Natural killer cell (primary cell): ENCODE measurements at regions not wholly inside any gene's neighbourhood (a gene's known extent, or its start where the extent isn't known, plus 50 kb on each side); places are given as distances from the start of the nearest gene placed in this dataset.

Experiments
- ATAC-seq, 3 donors: fragments of 150-1000 bp in 2 of 3; fragments of 200-7000 bp in 1 of 3; cut with Tn5 transposase; 1 replicate in 1 of 3; 2 replicates in 2 of 3; pipeline ENCODE4 v1.10.0; 2021; ENCODE audit warnings: mild to moderate bottlenecking in 2 of 3, moderate library complexity in 2 of 3
- DNase-seq, 2 donors: peaks; one replicate each; pipeline versions ENCODE4 v3.0.0 to v3.0.0-alpha.2; 2013 to 2021; ENCODE audit warnings: mixed read lengths in 1 of 2
- H3K27ac ChIP-seq: one replicate; pipeline ENCODE4 v1.5.1; 2013; ENCODE audit warnings: mild to moderate bottlenecking, low read length
- H3K27me3 ChIP-seq: one replicate; pipeline ENCODE4 v1.6.1; 2013; ENCODE audit warnings: low read length; ENCODE audit not compliant: control insufficient read depth, insufficient read depth
- H3K36me3 ChIP-seq: one replicate; pipeline ENCODE4 v1.6.1; 2013; ENCODE audit warnings: low read length; ENCODE audit not compliant: control insufficient read depth, insufficient read depth
- H3K4me1 ChIP-seq: one replicate; pipeline ENCODE4 v1.6.1; 2013; ENCODE audit warnings: low read length; ENCODE audit not compliant: control insufficient read depth, insufficient read depth
- H3K4me3 ChIP-seq: one replicate; pipeline ENCODE4 v1.5.1; 2013; ENCODE audit warnings: low read length
- H3K9me3 ChIP-seq: one replicate; pipeline ENCODE4 v1.6.1; 2013; ENCODE audit warnings: low read length; ENCODE audit not compliant: control insufficient read depth, insufficient read depth
- H3K27ac Mint-ChIP-seq, 2 donors: one replicate each; pipeline ENCODE4 v1.8.0; 2022; ENCODE audit warnings: mild to moderate bottlenecking in 2 of 2, mixed read lengths in 2 of 2, moderate library complexity in 1 of 2
- H3K27me3 Mint-ChIP-seq, 2 donors: one replicate each; pipeline ENCODE4 v1.8.0; 2022; ENCODE audit warnings: low read depth in 2 of 2, mixed read lengths in 2 of 2
- H3K36me3 Mint-ChIP-seq: one replicate; pipeline ENCODE4 v1.8.0; 2022; ENCODE audit warnings: mixed read lengths
- H3K4me1 Mint-ChIP-seq, 2 donors: one replicate each; pipeline ENCODE4 v1.8.0; 2022; ENCODE audit warnings: mixed read lengths in 2 of 2
- H3K4me3 Mint-ChIP-seq: one replicate; pipeline ENCODE4 v1.8.0; 2022; ENCODE audit warnings: mild to moderate bottlenecking, moderate library complexity, mixed read lengths
- H3K9me3 Mint-ChIP-seq, 2 donors: one replicate each; pipeline ENCODE4 v1.8.0; 2022; ENCODE audit warnings: mixed read lengths in 2 of 2
- WGBS: methylation state at CpG from one replicate; pipeline ENCODE4 v1.1.7; 2013; ENCODE audit warnings: missing lambda C conversion rate; ENCODE audit not compliant: insufficient coverage; 5-methylcytosine and 5-hydroxymethylcytosine counted together
- intact Hi-C: fragments of 100-400 bp; cut with micrococcal nuclease; formaldehyde crosslinking; loops from one replicate; pipeline ENCODE4 v1.14.2; 2022
- TF ChIP-seq, protein P1 (sequence below): fragments of 200-600 bp; IDR thresholded peaks from one replicate; pipeline ENCODE4 v1.8.0; 2022; ENCODE audit warnings: antibody characterized with exemption

DNA sequence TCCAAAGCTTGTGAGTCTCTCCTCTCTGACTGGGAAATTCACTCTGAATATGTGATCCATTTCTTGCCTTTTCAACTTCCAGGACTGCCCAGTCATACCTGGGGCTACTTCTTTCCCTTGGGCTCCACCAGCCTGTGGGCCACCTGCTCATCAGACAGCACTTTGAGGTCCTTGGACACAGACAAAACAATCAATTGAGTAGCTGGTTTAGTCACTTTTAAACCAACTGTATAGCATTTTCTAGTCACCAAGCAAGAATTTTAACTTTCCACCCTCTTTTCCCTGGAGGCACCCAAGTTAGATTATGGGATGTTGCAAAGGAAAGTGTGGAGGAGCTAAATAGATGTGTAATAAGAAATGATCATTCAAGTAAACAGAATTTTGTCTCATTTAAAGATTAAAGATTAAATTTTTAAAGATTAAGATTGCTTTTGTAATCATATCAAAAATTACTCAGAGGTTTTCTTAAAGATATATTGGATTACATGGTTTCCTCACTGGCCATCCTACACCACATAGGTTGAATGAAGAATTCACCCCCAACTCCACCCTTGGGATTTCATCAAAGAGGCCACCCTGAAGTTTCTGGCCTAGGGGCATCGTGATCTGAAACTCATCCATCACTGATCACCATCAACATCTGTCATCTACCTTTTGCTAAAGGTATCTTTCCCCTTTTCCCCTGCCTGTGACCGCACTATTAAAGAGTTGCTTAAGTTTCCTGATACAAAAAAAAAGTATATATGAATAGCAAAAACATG, 219.2 kb upstream of the NR5A2 start:
- Mint-ChIP-seq H3K4me3 (no peak overlapping the region), H3K9me3 (no peaks in the 10 kb centered on the region), H3K27ac (no peak overlapping the region), H3K27me3 (peaks cover 0 to 20% of the 10 kb centered on the region in 2 donors), H3K36me3 (no peaks in the 10 kb centered on the region), H3K4me1 (no peaks in the 10 kb centered on the region)
- Histone ChIP-seq H3K9me3 (no peaks in the 10 kb centered on the region), H3K36me3 (no peaks in the 10 kb centered on the region), H3K4me3 (no peak overlapping the region), H3K27me3 (no peaks in the 10 kb centered on the region), H3K27ac (no peak overlapping the region), H3K4me1 (no peaks in the 10 kb centered on the region)
- WGBS, result 88% methylated on average over 1 of the region's 2 CpGs
- intact Hi-C loops, result no loop called here
- no peak for ATAC-seq
- DNase-seq, result no peak
- TF ChIP-seq, protein P1, sequence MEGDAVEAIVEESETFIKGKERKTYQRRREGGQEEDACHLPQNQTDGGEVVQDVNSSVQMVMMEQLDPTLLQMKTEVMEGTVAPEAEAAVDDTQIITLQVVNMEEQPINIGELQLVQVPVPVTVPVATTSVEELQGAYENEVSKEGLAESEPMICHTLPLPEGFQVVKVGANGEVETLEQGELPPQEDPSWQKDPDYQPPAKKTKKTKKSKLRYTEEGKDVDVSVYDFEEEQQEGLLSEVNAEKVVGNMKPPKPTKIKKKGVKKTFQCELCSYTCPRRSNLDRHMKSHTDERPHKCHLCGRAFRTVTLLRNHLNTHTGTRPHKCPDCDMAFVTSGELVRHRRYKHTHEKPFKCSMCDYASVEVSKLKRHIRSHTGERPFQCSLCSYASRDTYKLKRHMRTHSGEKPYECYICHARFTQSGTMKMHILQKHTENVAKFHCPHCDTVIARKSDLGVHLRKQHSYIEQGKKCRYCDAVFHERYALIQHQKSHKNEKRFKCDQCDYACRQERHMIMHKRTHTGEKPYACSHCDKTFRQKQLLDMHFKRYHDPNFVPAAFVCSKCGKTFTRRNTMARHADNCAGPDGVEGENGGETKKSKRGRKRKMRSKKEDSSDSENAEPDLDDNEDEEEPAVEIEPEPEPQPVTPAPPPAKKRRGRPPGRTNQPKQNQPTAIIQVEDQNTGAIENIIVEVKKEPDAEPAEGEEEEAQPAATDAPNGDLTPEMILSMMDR, result no peak

DNA sequence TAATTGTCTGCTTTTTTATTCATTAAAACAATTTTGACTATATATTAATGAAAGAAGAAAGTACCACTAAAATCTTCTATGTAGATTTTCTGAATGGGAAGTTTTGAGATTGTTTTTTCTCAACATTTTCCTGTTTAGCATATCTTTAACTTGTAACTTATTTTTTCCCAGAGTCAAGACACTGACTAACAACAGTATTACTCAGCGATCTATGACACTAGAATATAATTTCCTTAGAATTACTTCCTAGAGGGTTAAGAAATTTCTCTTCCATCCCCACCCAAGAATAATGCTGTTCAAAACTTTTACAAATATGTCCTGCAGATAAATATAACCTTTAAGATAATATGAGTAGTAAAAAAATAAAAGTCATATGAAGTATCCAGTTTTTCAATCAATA, 218.2 kb upstream of the NR5A2 start:
- Mint-ChIP-seq H3K4me3 (no peak overlapping the region), H3K27ac (no peak overlapping the region), H3K9me3 (no peaks in the 10 kb centered on the region), H3K27me3 (peaks cover 0 to 24% of the 10 kb centered on the region in 2 donors), H3K36me3 (no peaks in the 10 kb centered on the region), H3K4me1 (no peaks in the 10 kb centered on the region)
- DNase-seq (no peak), ATAC-seq (no peak)
- intact Hi-C loops, result no loop called here
- H3K27ac ChIP-seq, result no peak overlapping the region
- H3K9me3 ChIP-seq, result no peaks in the 10 kb centered on the region
- H3K36me3 ChIP-seq, result no peaks in the 10 kb centered on the region
- H3K4me1 ChIP-seq, result no peaks in the 10 kb centered on the region
- no peaks in the 10 kb centered on the region for H3K27me3 ChIP-seq
- no peak overlapping the region for H3K4me3 ChIP-seq
- TF ChIP-seq, protein P1, result no peak
- WGBS, result no CpG with 5 or more reads among the region's 1 CpG

DNA sequence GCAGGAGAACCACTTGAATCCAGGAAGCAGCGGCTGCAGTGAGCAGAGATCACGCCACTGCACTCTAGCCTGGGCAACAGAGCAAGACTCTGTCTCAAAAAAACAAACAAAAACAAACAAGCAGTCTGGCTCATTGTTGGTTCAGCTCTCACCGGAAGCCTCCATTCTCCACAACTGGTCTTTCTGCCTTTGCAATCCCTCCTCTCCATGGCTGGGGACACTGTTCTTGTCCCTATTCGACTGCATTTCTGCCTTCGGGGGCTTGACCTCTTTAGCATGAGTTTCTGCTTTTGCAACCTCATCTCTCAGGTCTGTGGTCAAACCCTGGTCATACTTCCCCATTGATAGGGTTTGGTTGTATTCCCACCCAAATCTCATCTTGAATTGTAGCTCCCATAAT, 216.3 kb upstream of the NR5A2 start:
- Histone ChIP-seq H3K4me1 (no peaks in the 10 kb centered on the region), H3K4me3 (no peak overlapping the region), H3K36me3 (no peaks in the 10 kb centered on the region), H3K27ac (no peak overlapping the region), H3K9me3 (no peaks in the 10 kb centered on the region), H3K27me3 (no peaks in the 10 kb centered on the region)
- intact Hi-C loops, result no loop called here
- H3K27me3 Mint-ChIP-seq, result peaks cover 2 to 24% of the 10 kb centered on the region in 2 donors
- H3K4me1 Mint-ChIP-seq, result no peaks in the 10 kb centered on the region
- peaks cover 0 to 2% of the 10 kb centered on the region in 2 donors for H3K9me3 Mint-ChIP-seq
- ATAC-seq (no peak), DNase-seq (no peak)
- 84% methylated on average over 5 of the region's 5 CpGs for WGBS
- H3K27ac Mint-ChIP-seq, result no peak overlapping the region
- no peak overlapping the region for H3K4me3 Mint-ChIP-seq
- TF ChIP-seq, protein P1, result no peak
- no peaks in the 10 kb centered on the region for H3K36me3 Mint-ChIP-seq

DNA sequence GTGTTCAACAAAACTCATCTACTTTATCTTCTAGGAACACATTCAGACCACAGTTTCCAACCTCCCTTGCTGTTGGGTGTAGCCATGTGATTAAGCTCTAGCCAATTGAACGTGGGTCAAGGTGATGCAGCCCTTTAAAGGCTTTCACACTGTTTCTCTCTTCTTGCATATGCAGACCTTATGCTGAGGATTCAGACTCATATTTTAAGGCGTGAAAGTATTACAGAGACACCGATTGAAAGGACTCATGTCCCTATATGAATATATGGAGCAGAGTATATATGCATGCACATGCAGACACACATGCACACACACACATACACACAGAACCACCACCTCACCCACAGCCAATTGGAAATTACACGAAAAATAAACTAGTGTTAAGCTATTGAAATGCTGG, 214.3 kb upstream of the NR5A2 start:
- 31% methylated on average over 2 of the region's 4 CpGs for WGBS
- H3K4me1 ChIP-seq, result no peaks in the 10 kb centered on the region
- H3K27me3 Mint-ChIP-seq, result peaks cover 2 to 10% of the 10 kb centered on the region in 2 donors
- TF ChIP-seq, protein P1, result no peak
- H3K9me3 Mint-ChIP-seq, result peaks cover 0 to 2% of the 10 kb centered on the region in 2 donors
- H3K36me3 ChIP-seq, result no peaks in the 10 kb centered on the region
- DNase-seq (no peak), ATAC-seq (no peak)
- H3K36me3 Mint-ChIP-seq, result no peaks in the 10 kb centered on the region
- no peaks in the 10 kb centered on the region for H3K4me1 Mint-ChIP-seq
- H3K9me3 ChIP-seq, result no peaks in the 10 kb centered on the region
- H3K27ac ChIP-seq, result no peak overlapping the region
- no peak overlapping the region for H3K4me3 Mint-ChIP-seq
- no peak overlapping the region for H3K27ac Mint-ChIP-seq
- H3K4me3 ChIP-seq, result no peak overlapping the region
- no peaks in the 10 kb centered on the region for H3K27me3 ChIP-seq
- intact Hi-C loops, result no loop called here
